Body of pancreas (tissue), 4 donors: ENCODE measurements at regions not wholly inside any gene's neighbourhood (a gene's known extent, or its start where the extent isn't known, plus 50 kb on each side); places are given as distances from the start of the nearest gene placed in this dataset.

Source experiments
- ATAC-seq: fragments of 150-250 bp; one replicate; pipeline ENCODE4 v1.9.1; 2016
- DNase-seq, 4 donors: peaks; one replicate each; pipeline ENCODE4 v3.0.0-alpha.2; 2019
- H3K27ac ChIP-seq, 4 donors: fragments of 200-600 bp; sonication (generic); 1 replicate in 3 of 4; 2 replicates in 1 of 4; pipeline versions ENCODE4 v1.5.1 to v1.6.1; 2016 to 2019; ENCODE audit warnings: mild to moderate bottlenecking in 1 of 4, mixed read lengths in 1 of 4, moderate library complexity in 1 of 4
- H3K27me3 ChIP-seq, 2 donors: fragments of 200-600 bp; sonication (generic); one replicate each; pipeline ENCODE4 v1.6.0; 2016; ENCODE audit warnings: mild to moderate bottlenecking in 1 of 2
- H3K36me3 ChIP-seq, 2 donors: fragments of 200-600 bp; sonication (generic); replicated peaks in 1 of 2; 2 replicates each; pipeline ENCODE4 v1.5.1; 2016; ENCODE audit warnings: low read depth in 2 of 2; ENCODE audit not compliant: insufficient read depth in 1 of 2
- H3K4me1 ChIP-seq: fragments of 200-600 bp; sonication (generic); one replicate; pipeline ENCODE4 v1.6.0; 2016
- H3K4me3 ChIP-seq, 2 donors: fragments of 200-600 bp; sonication (generic); 1 replicate in 1 of 2; 2 replicates in 1 of 2; pipeline ENCODE4 v1.5.1; 2016 to 2019
- H3K9me3 ChIP-seq, 3 donors: fragments of 200-600 bp; sonication (generic); 1 replicate in 2 of 3; 2 replicates in 1 of 3; pipeline ENCODE4 v1.5.1; 2016
- CTCF ChIP-seq, 7 experiments: fragments of 450-650 bp in 4 of 7; fragments of 200-600 bp in 3 of 7; sonication (generic) in 3 of 7; IDR thresholded peaks; one replicate each; pipeline ENCODE4 v1.5.1; 2016 to 2019; ENCODE audit warnings: antibody characterized with exemption in 7 of 7
- POLR2A ChIP-seq, 3 donors: fragments of 450-650 bp; IDR thresholded peaks; one replicate each; pipeline ENCODE4 v1.6.1; 2016; ENCODE audit warnings: antibody characterized with exemption in 3 of 3, mild to moderate bottlenecking in 2 of 3
- WGBS, 2 donors: methylation state at CpG; one replicate each; pipeline ENCODE4 v1.1.5; 2017; 5-methylcytosine and 5-hydroxymethylcytosine counted together
- intact Hi-C: fragments of 100-400 bp; cut with DNase I; formaldehyde crosslinking; loops from one replicate; pipeline ENCODE4 v1.15.1; 2023

GRCh38 chr13:85312071-85312470 lies 487.1 kb downstream of the SLITRK6 start:
- no peaks in the 10 kb centered on the region for H3K9me3 ChIP-seq
- intact Hi-C loops: no loop called here
- H3K27ac ChIP-seq: no peak overlapping the region
- 46 to 52% methylated on average over 4 of the region's 4 CpGs for WGBS, 2 donors
- DNase-seq (no peak), ATAC-seq (no peak)
- TF ChIP-seq POLR2A (IDR thresholded peaks at IDR 0.05) (no peak), CTCF (IDR thresholded peaks at IDR 0.05) (no peak)
- H3K4me1 ChIP-seq: no peaks in the 10 kb centered on the region
- H3K27me3 ChIP-seq: no peaks in the 10 kb centered on the region
- no peak overlapping the region for H3K4me3 ChIP-seq
- H3K36me3 ChIP-seq: no peaks in the 10 kb centered on the region

GRCh38 chr13:85303630-85304029 lies 495.6 kb downstream of the SLITRK6 start:
- no peak overlapping the region for H3K4me3 ChIP-seq
- H3K27me3 ChIP-seq: no peaks in the 10 kb centered on the region
- H3K27ac ChIP-seq: no peak overlapping the region
- DNase-seq: no peak
- TF ChIP-seq POLR2A (IDR thresholded peaks at IDR 0.05): no peak
- TF ChIP-seq CTCF (IDR thresholded peaks at IDR 0.05): no peak
- ATAC-seq: no peak
- WGBS, 2 donors: 28 to 36% methylated on average over 4 of the region's 4 CpGs
- no peaks in the 10 kb centered on the region for H3K4me1 ChIP-seq
- H3K36me3 ChIP-seq: no peaks in the 10 kb centered on the region
- intact Hi-C loops: no loop called here
- no peaks in the 10 kb centered on the region for H3K9me3 ChIP-seq

- intact Hi-C loops: no loop called here
- no peaks in the 10 kb centered on the region for H3K9me3 ChIP-seq
- no peaks in the 10 kb centered on the region for H3K36me3 ChIP-seq
- DNase-seq (no peak), ATAC-seq (no peak)
- 46 to 61% methylated on average over 1 of the region's 1 CpG for WGBS, 2 donors
- H3K4me1 ChIP-seq: no peaks in the 10 kb centered on the region
- no peak overlapping the region for H3K4me3 ChIP-seq
- no peak overlapping the region for H3K27ac ChIP-seq
- no peak for TF ChIP-seq CTCF (IDR thresholded peaks at IDR 0.05)
- TF ChIP-seq POLR2A (IDR thresholded peaks at IDR 0.05): no peak
- H3K27me3 ChIP-seq: no peaks in the 10 kb centered on the region
Measured at GRCh38 chr13:85298387-85298924, 500.8 kb downstream of the SLITRK6 start.

- Histone ChIP-seq H3K27me3 (no peaks in the 10 kb centered on the region), H3K9me3 (no peaks in the 10 kb centered on the region), H3K27ac (no peak overlapping the region), H3K4me3 (no peak overlapping the region), H3K4me1 (no peaks in the 10 kb centered on the region), H3K36me3 (no peaks in the 10 kb centered on the region)
- WGBS, 2 donors: 63 to 80% methylated on average over 1 of the region's 1 CpG
- intact Hi-C loops: no loop called here
- DNase-seq: no peak
- no peak for ATAC-seq
- TF ChIP-seq POLR2A (IDR thresholded peaks at IDR 0.05) (no peak), CTCF (IDR thresholded peaks at IDR 0.05) (no peak)
Measured at GRCh38 chr13:85288698-85289097, 510.5 kb downstream of the SLITRK6 start.

GRCh38 chr13:85287528-85287927 lies 511.7 kb downstream of the SLITRK6 start:
- no peaks in the 10 kb centered on the region for H3K36me3 ChIP-seq
- H3K27ac ChIP-seq: no peak overlapping the region
- TF ChIP-seq CTCF (IDR thresholded peaks at IDR 0.05): no peak
- TF ChIP-seq POLR2A (IDR thresholded peaks at IDR 0.05): no peak
- H3K27me3 ChIP-seq: no peaks in the 10 kb centered on the region
- H3K9me3 ChIP-seq: peaks cover 0 to 3% (median 0%) of the 10 kb centered on the region in 3 donors
- H3K4me1 ChIP-seq: no peaks in the 10 kb centered on the region
- ATAC-seq (no peak), DNase-seq (no peak)
- no peak overlapping the region for H3K4me3 ChIP-seq
- intact Hi-C loops: no loop called here
